Sigmoid colon (tissue), 6 donors: ENCODE measurements at regions not wholly inside any gene's neighbourhood (a gene's known extent, or its start where the extent isn't known, plus 50 kb on each side); places are given as distances from the start of the nearest gene placed in this dataset.

Experiments used
- DNase-seq: peaks from one replicate; pipeline ENCODE4 v3.0.0-alpha.2; 2019
- H3K27ac ChIP-seq, 4 donors: fragments of 200-600 bp; sonication (generic); one replicate each; pipeline ENCODE4 v1.5.1; 2016 to 2019; ENCODE audit warnings: mild to moderate bottlenecking in 1 of 4
- H3K27me3 ChIP-seq, 3 donors: fragments of 200-600 bp; sonication (generic); one replicate each; pipeline ENCODE4 v1.5.1; 2019; ENCODE audit warnings: mild to moderate bottlenecking in 1 of 3
- H3K36me3 ChIP-seq, 4 donors: fragments of 200-600 bp; sonication (generic); one replicate each; pipeline ENCODE4 v1.5.1; 2016 to 2019
- H3K4me1 ChIP-seq, 4 donors: fragments of 200-600 bp; sonication (generic); one replicate each; pipeline ENCODE4 v1.5.1; 2017 to 2019
- H3K4me3 ChIP-seq, 4 donors: fragments of 200-600 bp; sonication (generic); one replicate each; pipeline ENCODE4 v1.5.1; 2017 to 2019; ENCODE audit warnings: mild to moderate bottlenecking in 2 of 4, moderate library complexity in 1 of 4
- H3K9me3 ChIP-seq, 4 donors: fragments of 200-600 bp in 3 of 4; sonication (generic) in 3 of 4; one replicate each; pipeline versions ENCODE4 v1.5.1 to v1.6.1; 2013 to 2019
- CTCF ChIP-seq, 4 experiments: fragments of 450-650 bp in 3 of 4; fragments of 200-600 bp in 1 of 4; IDR thresholded peaks; one replicate each; pipeline ENCODE4 v1.5.1; 2016 to 2019; ENCODE audit warnings: antibody characterized with exemption in 4 of 4, mild to moderate bottlenecking in 3 of 4, moderate library complexity in 2 of 4
- EP300 ChIP-seq, 4 donors: sonication (generic); formaldehyde crosslinking; IDR thresholded peaks; one replicate each; pipeline ENCODE4 v1.6.1; 2017; ENCODE audit warnings: antibody characterized with exemption in 4 of 4
- POLR2A ChIP-seq, 2 donors: fragments of 450-650 bp; IDR thresholded peaks; one replicate each; pipeline ENCODE4 v1.6.1; 2016; ENCODE audit warnings: antibody characterized with exemption in 2 of 2, mild to moderate bottlenecking in 2 of 2, moderate library complexity in 2 of 2
- POLR2AphosphoS5 ChIP-seq, 4 donors: sonication (generic); formaldehyde crosslinking; IDR thresholded peaks; one replicate each; pipeline ENCODE4 v1.6.1; 2017; ENCODE audit warnings: antibody characterized with exemption in 4 of 4
- WGBS, 2 donors: extraction: QIAGEN DNeasy Blood & Tissue Kit; methylation state at CpG; one replicate each; pipeline ENCODE4 v1.1.7; 2013; 5-methylcytosine and 5-hydroxymethylcytosine counted together
- intact Hi-C: fragments of 100-400 bp; cut with DNase I; formaldehyde crosslinking; loops from one replicate; pipeline ENCODE4 v1.15.1; 2023
- donor health status: healthy with polysubstance abuse.
- donor health status: healthy.

- no peaks in the 10 kb centered on the region for H3K27me3 ChIP-seq
- H3K4me1 ChIP-seq: no peaks in the 10 kb centered on the region
- no peak overlapping the region for H3K27ac ChIP-seq
- H3K36me3 ChIP-seq: no peaks in the 10 kb centered on the region
- intact Hi-C loops: no loop called here
- H3K4me3 ChIP-seq: no peak overlapping the region
- no peaks in the 10 kb centered on the region for H3K9me3 ChIP-seq
- 72 to 81% methylated on average over 4 of the region's 4 CpGs for WGBS, 2 donors
- no peak for TF ChIP-seq CTCF (IDR thresholded peaks at IDR 0.05)
- no peak for TF ChIP-seq EP300 (IDR thresholded peaks at IDR 0.05)
- TF ChIP-seq POLR2A (IDR thresholded peaks at IDR 0.05): no peak
- TF ChIP-seq POLR2AphosphoS5 (IDR thresholded peaks at IDR 0.05): no peak
- no peak for DNase-seq
Measured at GRCh38 chr9:36521148-36521547, 51.5 kb upstream of the MELK start.

DNA sequence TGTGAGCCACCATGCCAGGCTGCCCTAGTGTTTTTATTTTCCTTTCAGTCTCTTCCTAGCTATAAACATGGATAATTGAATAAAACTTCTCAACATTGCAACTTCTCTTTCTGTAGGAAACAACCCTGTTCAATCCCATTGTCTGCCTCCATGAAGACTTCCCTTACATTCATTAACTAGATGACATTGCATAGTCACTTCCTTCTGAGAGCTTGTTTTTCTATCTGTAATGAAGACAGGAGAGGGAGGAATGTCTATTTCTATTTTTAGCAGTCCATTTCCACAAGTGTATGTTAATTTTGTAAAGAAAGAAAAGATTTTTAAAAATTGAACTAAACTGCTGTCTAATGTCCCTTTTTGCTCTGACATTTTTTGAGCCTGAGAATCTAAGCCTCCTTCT lies 55.6 kb upstream of the MELK start:
- Histone ChIP-seq H3K4me1 (no peaks in the 10 kb centered on the region), H3K4me3 (no peak overlapping the region), H3K36me3 (no peaks in the 10 kb centered on the region), H3K27me3 (no peaks in the 10 kb centered on the region), H3K9me3 (no peaks in the 10 kb centered on the region), H3K27ac (no peak overlapping the region)
- no peak for DNase-seq
- intact Hi-C loops: no loop called here
- TF ChIP-seq CTCF (IDR thresholded peaks at IDR 0.05) (no peak), EP300 (IDR thresholded peaks at IDR 0.05) (no peak), POLR2A (IDR thresholded peaks at IDR 0.05) (no peak), POLR2AphosphoS5 (IDR thresholded peaks at IDR 0.05) (no peak)

- Histone ChIP-seq H3K4me1 (no peaks in the 10 kb centered on the region), H3K27ac (no peak overlapping the region), H3K9me3 (no peaks in the 10 kb centered on the region), H3K36me3 (no peaks in the 10 kb centered on the region), H3K4me3 (no peak overlapping the region), H3K27me3 (no peaks in the 10 kb centered on the region)
- TF ChIP-seq CTCF (IDR thresholded peaks at IDR 0.05) (no peak), POLR2A (IDR thresholded peaks at IDR 0.05) (no peak), POLR2AphosphoS5 (IDR thresholded peaks at IDR 0.05) (no peak), EP300 (IDR thresholded peaks at IDR 0.05) (no peak)
- DNase-seq: no peak
- intact Hi-C loops: no loop called here
- 65 to 77% methylated on average over 4 of the region's 4 CpGs for WGBS, 2 donors
Measured at GRCh38 chr9:36504156-36504555, 68.5 kb upstream of the MELK start.

GRCh38 chr9:36503172-36504088 lies 69.3 kb upstream of the MELK start:
- no peaks in the 10 kb centered on the region for H3K27me3 ChIP-seq
- H3K4me3 ChIP-seq: no peak overlapping the region
- H3K27ac ChIP-seq: no peak overlapping the region
- no peaks in the 10 kb centered on the region for H3K4me1 ChIP-seq
- DNase-seq: no peak
- TF ChIP-seq EP300 (IDR thresholded peaks at IDR 0.05) (no peak), POLR2A (IDR thresholded peaks at IDR 0.05) (no peak), CTCF (IDR thresholded peaks at IDR 0.05) (no peak), POLR2AphosphoS5 (IDR thresholded peaks at IDR 0.05) (no peak)
- no peaks in the 10 kb centered on the region for H3K36me3 ChIP-seq
- intact Hi-C loops: no loop called here
- 62 to 73% methylated on average over 6 of the region's 6 CpGs for WGBS, 2 donors
- no peaks in the 10 kb centered on the region for H3K9me3 ChIP-seq
